PFSK-1 (cell line): ENCODE measurements at regions not wholly inside any gene's neighbourhood (a gene's known extent, or its start where the extent isn't known, plus 50 kb on each side); places are given as distances from the start of the nearest gene placed in this dataset.

Source experiments
- TAF1 ChIP-seq: IDR thresholded peaks from 2 replicates; pipeline ENCODE4 v1.6.1; 2012; ENCODE audit warnings: low read length, control low read depth, borderline replicate concordance; ENCODE audit not compliant: insufficient read depth
- TF ChIP-seq, protein P1 (sequence below), 2 experiments: IDR thresholded peaks; 2 replicates each; pipeline versions ENCODE4 v1.6.1 to v1.8.0; 2011 to 2012; ENCODE audit warnings: low read depth in 2 of 2, low read length in 2 of 2, control low read depth in 1 of 2, inconsistent platforms in 1 of 2, mild to moderate bottlenecking in 1 of 2, moderate library complexity in 1 of 2; ENCODE audit not compliant: insufficient read depth in 1 of 2

DNA sequence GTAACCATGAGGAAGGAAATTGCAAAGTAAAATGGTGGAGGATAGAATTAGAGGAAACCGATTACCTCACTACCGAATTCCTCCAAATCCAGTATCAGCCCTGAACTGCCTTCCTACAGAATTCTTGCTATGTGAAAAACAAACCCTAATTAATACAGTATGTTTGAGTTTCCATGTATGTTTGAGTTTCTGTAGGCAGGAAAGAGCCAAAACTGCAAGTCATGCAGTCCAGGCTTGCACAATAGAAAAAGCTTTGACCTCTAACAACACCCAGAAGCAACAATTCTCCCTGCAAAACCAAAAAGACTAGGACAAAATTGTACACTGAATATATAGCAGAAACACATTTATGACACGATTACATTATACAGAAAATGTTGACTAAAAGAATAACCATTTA is 614.8 kb downstream of the DIPK2A start:
- no peak for TF ChIP-seq TAF1
- TF ChIP-seq, protein P1, sequence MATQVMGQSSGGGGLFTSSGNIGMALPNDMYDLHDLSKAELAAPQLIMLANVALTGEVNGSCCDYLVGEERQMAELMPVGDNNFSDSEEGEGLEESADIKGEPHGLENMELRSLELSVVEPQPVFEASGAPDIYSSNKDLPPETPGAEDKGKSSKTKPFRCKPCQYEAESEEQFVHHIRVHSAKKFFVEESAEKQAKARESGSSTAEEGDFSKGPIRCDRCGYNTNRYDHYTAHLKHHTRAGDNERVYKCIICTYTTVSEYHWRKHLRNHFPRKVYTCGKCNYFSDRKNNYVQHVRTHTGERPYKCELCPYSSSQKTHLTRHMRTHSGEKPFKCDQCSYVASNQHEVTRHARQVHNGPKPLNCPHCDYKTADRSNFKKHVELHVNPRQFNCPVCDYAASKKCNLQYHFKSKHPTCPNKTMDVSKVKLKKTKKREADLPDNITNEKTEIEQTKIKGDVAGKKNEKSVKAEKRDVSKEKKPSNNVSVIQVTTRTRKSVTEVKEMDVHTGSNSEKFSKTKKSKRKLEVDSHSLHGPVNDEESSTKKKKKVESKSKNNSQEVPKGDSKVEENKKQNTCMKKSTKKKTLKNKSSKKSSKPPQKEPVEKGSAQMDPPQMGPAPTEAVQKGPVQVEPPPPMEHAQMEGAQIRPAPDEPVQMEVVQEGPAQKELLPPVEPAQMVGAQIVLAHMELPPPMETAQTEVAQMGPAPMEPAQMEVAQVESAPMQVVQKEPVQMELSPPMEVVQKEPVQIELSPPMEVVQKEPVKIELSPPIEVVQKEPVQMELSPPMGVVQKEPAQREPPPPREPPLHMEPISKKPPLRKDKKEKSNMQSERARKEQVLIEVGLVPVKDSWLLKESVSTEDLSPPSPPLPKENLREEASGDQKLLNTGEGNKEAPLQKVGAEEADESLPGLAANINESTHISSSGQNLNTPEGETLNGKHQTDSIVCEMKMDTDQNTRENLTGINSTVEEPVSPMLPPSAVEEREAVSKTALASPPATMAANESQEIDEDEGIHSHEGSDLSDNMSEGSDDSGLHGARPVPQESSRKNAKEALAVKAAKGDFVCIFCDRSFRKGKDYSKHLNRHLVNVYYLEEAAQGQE (IDR thresholded peaks at IDR 0.05; ENCODE audit: insufficient read depth in 1 of 2, low read depth in 2 of 2, low read length in 2 of 2) = no peak
